AG09309 (cell line): ENCODE measurements at regions not wholly inside any gene's neighbourhood (a gene's known extent, or its start where the extent isn't known, plus 50 kb on each side); places are given as distances from the start of the nearest gene placed in this dataset.
"Not testable (repeated sequence)": the region's sequence is repeated elsewhere in the genome, so short reads cannot be mapped to it uniquely, and the experiment has no call there.

ENCODE experiments used
- DNase-seq: peaks from one replicate; pipeline ENCODE4 v3.0.0-alpha.2; 2010; ENCODE audit warnings: low read depth
- H3K4me3 ChIP-seq: 2 replicates; pipeline ENCODE4 v1.5.1; 2011; ENCODE audit warnings: mild to moderate bottlenecking, low read depth, low read length, moderate library complexity; ENCODE audit not compliant: control insufficient read depth
- CTCF ChIP-seq: IDR thresholded peaks from 2 replicates; pipeline ENCODE4 v1.5.1; 2011; ENCODE audit warnings: mild to moderate bottlenecking, low read depth, low read length, inconsistent platforms; ENCODE audit not compliant: insufficient read depth, control insufficient read depth; ENCODE audit errors: missing control alignments

- TF ChIP-seq CTCF, result no peak
- no peak overlapping the region for H3K4me3 ChIP-seq
- no peak for DNase-seq
These were observed 101.7 kb upstream of the DNAJC1 start for GRCh38 chr10:22105270-22105669.

- peak; percentile 17 for TF ChIP-seq CTCF
- H3K4me3 ChIP-seq, result no peak overlapping the region
- DNase-seq, result no peak
These were observed 100.4 kb upstream of the DNAJC1 start for GRCh38 chr10:22103701-22104470.

- no peak overlapping the region for H3K4me3 ChIP-seq
- DNase-seq, result no peak
- TF ChIP-seq CTCF, result no peak
These were observed 94.2 kb upstream of the DNAJC1 start for GRCh38 chr10:22097696-22098095.

GRCh38 chr10:22091260-22091659 is 87.7 kb upstream of the DNAJC1 start:
- not testable (repeated sequence) for H3K4me3 ChIP-seq, DNase-seq

GRCh38 chr10:22087402-22087738 is 83.8 kb upstream of the DNAJC1 start:
- no peak for TF ChIP-seq CTCF
- no peak for DNase-seq
- no peak overlapping the region for H3K4me3 ChIP-seq

GRCh38 chr10:22086730-22087401 is 83.3 kb upstream of the DNAJC1 start:
- no peak overlapping the region for H3K4me3 ChIP-seq
- DNase-seq, result peak; percentile 21
- no peak for TF ChIP-seq CTCF

- H3K4me3 ChIP-seq, DNase-seq: not testable (repeated sequence)
These were observed 76.4 kb upstream of the DNAJC1 start for GRCh38 chr10:22079921-22080320.
